ENCODE measurements at regions not wholly inside any gene's neighbourhood (a gene's known extent, or its start where the extent isn't known, plus 50 kb on each side); places are given as distances from the start of the nearest gene placed in this dataset.

DNA sequence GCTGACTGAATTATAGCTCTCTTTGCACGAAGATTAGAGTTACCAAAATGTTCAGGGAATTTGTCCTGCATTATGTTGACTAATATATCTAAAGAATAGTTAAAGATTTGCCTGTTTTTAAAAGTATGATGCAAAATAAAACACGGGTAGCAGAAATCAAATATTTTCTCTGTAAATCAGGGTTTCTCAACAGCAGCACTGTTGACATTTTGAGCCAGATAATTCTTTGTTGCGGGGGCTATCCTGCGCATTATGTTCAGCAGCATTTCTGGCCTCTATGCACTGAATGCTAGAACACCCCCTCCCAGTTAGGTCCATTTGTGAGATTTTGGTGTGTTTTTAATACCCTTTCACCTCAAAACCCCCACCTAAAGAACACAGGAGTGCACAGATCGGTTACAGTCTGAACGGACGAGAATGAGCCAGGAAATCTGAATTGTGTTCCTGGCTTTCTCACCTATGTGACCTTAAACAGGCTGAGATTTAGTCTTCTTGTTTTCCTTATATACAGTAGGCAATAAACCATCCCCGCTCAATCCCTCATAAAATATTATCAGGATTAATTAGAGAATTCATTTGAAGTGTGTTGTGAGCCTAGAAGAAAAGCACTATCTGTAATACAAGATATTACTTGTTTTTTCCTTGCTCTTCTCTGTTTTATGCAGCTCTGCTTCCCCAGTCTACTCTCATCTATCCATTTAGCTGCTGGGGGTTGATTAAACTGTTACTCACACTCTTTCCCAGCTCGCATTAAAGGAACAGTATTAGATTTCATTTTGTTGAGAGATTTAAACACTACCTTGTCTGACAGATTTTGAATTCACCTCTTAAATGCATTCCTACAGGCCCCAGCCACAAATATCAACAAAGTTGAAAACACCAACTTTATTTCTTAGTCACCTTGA lies 247.5 kb upstream of the GOLIM4 start:
- DNase-seq = no peak

DNA sequence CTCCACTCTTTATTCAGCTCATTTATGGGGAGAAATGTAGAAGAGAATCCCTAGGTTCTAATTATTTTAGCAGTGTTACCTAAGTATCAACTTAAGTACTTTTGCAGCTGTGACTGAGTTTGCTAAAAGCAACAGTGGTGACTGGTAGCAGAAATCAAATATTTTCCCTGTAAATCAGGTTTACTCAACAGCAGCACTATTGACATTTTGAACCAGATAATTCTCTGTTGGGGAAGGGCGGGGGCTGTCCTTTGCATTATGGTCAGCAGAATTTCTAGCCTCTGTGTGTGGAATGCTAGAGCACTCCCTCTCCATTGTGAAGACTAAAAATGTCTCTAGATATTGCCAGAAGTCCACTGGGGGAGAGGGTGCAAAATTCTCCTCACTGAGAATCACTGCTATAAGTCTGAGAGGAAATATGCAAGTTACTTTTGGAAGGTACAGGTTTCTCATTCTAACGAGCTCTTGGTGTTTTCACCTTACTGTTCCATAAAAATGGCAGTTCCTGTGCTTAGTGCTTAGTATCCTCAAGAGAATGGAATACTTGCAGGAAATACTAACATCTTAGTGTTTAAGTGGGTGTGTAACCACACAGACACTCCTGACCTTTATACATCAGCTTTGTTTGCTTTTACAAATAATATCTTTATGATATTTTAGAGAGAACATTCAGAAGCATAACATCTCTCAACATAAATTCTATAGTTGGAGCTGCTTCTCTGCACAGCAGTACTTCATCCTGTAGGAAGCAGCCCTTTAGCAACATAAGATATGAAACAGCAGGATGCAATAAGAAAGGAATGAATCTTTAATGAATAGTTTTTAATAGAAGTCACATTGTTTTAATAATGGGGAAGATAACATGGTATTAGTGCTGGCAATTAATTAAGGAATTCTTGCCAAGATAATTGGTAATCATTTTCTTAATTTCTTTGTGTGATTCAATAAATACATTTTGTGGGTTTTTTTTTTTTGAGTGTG lies 246.5 kb upstream of the GOLIM4 start:
- DNase-seq = no peak

DNA sequence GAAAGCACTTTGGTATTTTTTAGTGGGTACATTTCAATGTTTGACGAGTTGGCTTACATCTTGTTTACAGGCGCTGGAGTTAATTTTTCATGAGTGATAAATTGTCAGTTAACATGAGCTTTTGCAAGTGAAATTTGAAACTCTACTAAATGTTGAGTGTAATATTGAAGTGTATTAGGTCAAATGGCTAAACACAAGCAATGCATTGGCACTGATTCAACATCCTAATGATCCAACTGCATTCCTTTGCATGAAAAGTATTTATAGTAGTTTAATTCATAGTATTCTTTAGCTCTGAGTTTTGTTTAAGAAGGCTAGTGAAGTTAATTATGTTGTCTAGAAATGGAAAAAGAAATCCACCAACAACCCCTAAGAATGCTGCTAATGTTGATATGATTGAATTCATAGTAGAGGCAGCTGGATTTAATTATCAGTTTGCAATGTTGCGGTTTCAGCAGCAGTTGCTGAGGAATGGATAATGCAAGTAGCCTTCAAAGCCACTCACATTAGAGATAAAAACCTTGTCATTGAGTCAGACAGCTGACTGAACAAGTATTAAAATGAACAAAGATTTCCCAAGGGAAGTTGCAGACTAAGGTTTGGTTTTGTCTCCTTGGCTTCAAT lies 245.6 kb upstream of the GOLIM4 start:
- no peak for DNase-seq

DNA sequence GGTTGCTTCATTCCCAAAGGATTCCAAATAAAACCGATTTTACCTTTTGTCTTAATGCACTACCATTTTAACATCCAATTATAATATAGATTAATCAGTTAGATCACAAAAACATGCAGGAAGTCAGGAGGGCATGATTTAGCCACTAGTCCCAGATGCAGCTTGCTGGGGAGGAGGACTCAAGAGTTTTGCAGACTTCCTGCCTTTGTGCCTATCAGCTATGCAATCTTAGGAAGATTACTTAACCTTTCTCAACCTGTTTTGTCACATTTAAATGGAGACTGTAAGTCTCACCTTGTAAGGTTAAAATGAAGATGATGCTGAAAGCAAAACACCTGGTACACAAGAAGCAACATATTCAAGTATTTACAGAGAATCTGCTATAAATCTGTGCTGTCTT lies 242.4 kb upstream of the GOLIM4 start:
- no peak for DNase-seq

DNA sequence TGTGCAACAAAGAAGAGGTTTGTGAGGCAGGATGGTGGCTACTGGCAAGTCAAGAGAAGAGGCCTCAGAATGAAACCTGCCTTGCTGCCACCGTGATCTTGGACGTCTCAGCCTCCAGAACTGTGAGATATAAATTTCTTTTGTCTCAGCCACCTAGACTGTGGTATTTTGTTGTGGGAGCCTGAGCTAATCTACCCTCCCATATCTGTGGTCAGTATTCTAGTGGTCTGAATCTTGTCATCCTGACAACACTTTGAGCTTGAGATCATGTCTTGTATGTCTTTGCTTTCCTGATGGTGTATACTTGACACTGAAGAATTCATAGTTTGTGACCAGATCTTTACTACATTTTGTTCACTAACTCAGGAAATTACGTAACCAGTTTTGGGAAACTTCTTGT lies 240.6 kb upstream of the GOLIM4 start:
- no peak for DNase-seq

GRCh38 chr3:168333410-168333935 lies 237.7 kb upstream of the GOLIM4 start:
- DNase-seq = no peak

DNA sequence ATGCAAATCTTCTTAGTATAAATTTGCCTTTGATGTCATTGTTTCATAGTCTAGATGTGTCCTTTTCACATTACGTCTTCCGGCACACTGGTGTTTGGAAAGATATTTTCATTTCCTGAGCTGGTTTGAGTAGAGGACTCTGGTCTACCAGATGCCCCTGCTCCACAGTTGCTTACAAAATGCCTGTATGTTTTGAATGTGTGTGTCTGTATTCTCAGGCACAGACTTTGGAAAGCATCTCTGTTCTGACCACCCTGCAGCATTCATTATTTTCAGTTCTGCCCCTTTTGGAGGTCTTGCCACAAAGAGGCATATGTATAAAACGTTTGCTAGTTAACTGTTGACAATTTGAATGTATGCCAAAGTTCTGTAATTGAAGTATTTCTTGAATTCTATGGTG lies 236.0 kb upstream of the GOLIM4 start:
- DNase-seq = no peak

GRCh38 chr3:168330983-168331382 lies 235.3 kb upstream of the GOLIM4 start:
- DNase-seq = no peak

DNA sequence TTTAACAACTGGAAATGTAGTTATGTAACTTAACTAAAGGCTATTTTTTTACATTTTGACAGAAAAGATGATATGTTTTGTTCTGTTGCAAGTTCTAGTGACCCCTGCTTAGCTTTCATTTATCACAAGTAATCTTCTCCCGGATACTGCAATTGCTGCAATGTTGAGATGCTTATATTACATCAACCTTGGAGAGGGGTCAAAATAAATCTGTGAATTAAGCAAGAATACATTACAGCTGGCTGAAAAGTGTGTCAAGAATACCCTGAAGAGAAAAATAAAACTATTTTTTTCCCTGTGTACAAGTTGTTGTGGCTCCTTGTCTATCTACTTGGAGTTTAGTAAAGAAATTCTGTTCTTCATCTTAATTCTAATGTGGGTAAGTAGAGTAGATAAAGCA lies 232.1 kb upstream of the GOLIM4 start:
- no peak for DNase-seq

DNA sequence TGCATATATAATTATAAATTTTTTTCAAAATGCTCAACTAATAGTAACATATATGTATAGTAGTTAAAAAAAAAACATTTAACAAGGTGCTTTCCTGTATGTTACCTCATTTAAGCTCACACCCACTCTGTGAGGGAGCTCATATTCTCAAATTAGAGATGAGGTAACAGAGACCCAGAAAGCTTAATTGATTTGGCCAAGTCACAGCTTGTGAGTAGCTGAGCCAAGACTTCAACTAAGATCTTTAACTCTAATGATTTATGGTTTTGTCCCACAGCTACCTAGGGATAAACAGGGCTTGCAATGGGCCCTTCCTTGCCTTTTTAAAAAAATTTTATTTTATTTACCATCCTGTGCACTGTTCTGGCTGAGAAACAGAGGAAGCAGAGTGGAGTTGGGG lies 230.0 kb upstream of the GOLIM4 start:
- no peak for DNase-seq

DNA sequence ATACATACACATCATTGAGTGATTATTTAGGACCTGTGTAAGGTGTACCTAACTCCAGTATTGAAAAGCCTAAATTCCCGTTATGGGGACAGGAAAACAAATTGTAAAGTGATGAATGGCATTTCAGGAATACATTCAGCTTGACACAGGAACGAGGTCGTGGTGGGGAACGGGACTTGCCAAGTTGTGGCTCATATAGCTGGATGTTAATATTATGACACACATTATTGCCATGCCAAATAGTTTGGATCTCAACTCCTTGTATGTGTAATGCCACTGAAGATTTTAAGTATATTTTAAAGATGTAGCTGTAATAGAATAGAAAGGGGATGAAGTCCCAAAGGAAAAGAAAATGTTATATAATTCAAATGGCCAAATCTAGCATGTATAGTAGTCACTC lies 227.2 kb upstream of the GOLIM4 start:
- no peak for DNase-seq

DNA sequence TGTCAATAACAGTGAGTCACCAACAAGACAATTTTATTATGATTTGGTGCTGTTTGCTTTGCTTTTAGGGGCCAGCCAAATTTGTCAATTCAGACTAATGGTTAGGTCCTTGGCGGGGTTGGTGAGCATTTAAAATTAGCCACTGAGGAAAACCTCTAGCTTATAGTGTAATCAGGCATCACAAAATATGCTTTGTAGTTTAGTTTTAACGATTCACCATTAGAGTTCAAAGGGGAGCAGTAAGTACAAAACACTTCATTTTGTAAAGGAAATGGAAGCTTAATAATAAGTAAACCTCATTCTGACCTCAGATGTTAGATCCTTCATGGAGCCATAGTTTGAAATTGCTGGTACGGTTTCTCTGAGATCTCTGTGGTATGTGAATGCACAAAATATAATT lies 218.4 kb upstream of the GOLIM4 start:
- DNase-seq = no peak

GRCh38 chr3:168312984-168313383 lies 217.3 kb upstream of the GOLIM4 start:
- DNase-seq = no peak

DNA sequence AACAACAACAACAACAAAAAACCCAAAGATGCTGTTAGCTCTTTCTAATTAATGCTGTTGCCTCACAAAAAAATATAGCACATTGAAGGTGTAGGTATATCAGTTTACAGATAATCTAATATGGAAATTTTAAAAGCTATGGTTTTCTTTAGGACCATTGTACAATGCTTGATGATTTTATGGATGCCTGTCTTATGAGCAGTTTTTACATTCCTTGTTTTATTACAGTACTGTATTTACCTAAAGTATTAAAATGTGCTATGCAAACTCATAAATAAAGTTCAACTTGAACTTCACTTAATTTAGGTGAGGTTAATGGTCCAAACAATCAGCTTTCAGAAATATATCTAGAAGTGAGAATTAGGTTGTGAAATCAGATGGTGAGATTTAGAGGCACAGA lies 212.2 kb upstream of the GOLIM4 start:
- no peak for DNase-seq

GRCh38 chr3:168295027-168295426 lies 199.3 kb upstream of the GOLIM4 start:
- no peak for DNase-seq

GRCh38 chr3:168292296-168292695 lies 196.6 kb upstream of the GOLIM4 start:
- DNase-seq = no peak

GRCh38 chr3:168289471-168290008 lies 193.8 kb upstream of the GOLIM4 start:
- DNase-seq = no peak

DNA sequence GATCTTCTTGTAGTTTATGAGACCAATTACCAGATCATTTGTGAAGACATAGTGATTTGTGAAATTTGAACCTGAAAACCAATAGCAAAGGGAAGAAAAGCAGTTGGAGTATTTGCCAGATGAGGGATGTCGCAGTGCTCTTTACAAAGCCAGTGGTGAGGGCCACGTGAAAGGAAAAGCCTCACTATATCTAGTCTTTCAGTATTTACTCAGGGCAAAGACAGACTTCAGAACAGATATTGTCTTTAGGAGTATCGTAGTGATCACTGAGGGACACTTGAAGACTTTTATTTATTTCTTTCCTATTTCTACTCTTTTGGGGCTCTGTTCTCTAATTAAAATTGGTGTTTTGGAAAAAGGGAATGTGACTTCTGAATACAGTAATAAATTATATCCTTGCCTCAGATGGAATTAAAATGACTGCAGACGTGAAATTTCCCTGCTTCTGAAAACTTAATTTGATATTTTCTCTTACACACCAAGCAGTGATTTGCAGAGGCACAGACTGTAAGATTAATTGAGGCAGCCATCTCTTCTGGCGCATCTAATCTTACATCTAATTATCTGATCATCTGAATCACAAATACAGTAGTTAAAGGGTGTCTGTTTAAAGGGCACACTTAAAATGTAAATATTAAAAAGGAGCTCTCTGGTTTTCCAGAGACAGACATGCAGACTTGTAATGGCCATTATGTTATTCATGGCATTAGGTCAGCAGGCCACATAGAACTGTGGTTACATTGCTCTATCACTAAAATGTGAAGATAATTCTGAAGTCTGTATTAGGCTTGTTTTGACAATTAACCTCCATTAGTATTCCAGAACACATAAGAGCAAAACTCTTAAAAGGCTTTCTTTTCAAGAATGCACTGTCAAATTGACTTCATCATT lies 193.0 kb upstream of the GOLIM4 start:
- DNase-seq = no peak

- DNase-seq = no peak
Measured at GRCh38 chr3:168285506-168285905, 189.8 kb upstream of the GOLIM4 start.

DNA sequence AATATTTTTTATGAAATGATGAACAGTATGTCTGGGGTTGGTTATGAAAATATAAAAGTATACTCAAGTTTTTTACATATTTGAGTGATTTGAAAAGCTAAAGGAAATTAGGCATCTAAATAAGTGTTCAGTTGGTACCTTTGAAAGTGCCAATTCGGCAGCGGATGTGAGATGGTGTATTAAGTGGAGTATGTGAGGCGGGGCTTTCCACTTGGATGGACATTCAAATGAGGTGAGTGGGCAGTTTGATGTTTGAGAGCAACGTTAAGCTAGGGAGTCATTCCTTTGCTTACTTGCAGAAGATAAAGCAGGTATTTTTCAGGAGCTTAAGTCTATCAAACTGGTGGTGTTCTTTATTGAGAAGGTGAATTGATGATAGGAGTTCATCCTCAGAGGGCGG lies 189.0 kb upstream of the GOLIM4 start:
- DNase-seq = no peak

DNA sequence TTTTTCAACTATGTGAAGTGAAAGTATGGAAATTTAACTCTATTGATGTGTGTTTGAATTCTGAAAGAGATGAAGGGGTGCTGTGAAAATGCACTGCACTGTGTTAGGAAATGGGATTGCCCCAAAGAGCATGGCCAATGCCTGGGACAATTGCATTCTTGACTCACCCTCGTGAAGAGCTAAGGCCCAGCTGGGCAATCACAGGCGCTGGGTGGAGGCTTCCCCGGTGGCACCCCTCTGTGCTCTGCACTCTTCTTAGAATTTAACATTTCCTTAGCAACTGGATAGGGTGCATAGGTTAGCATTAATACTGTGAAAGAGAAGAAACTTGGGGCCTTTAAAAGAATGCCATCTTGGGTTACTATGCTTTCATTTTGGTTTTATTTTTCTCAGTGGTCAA lies 179.9 kb upstream of the GOLIM4 start:
- DNase-seq = no peak

GRCh38 chr3:168273917-168274316 lies 178.2 kb upstream of the GOLIM4 start:
- no peak for DNase-seq

All from NCI-H1105 (cell line).